ENCODE measurements at regions not wholly inside any gene's neighbourhood (a gene's known extent, or its start where the extent isn't known, plus 50 kb on each side); places are given as distances from the start of the nearest gene placed in this dataset.

DNA sequence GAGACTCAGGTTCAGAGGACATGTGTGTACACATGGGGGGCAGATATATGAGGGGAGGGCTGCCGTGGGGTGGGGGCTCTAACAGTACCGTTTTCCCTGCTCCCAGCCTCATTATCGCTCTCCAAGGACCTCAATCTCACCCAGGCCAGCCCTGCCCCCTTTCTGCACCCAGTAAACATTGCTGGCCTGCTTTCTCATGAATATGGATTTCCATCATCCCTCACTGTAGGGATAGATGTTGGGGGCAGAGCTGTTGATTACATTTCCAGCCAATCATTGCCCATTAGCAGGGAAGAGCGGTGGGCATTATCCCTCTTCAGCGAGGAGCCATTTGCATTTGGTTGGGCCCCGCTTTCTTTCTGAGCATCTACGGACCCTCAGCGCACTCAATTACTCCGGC lies 273.8 kb downstream of the RPS6KC1 start:
- ATAC-seq (replicated peaks; ENCODE audit: extremely low read depth, poor library complexity, severe bottlenecking), result no peak
- no peaks in the 10 kb centered on the region for H3K36me3 Mint-ChIP-seq (ENCODE audit: insufficient read depth)
- no peaks in the 10 kb centered on the region for H3K4me1 Mint-ChIP-seq
- H3K9me3 Mint-ChIP-seq, result no peaks in the 10 kb centered on the region
- no peak overlapping the region for H3K27ac Mint-ChIP-seq (ENCODE audit: low read depth)
- no peak for DNase-seq (ENCODE audit: low spot score in 2 of 2)
- peaks cover 31% of the 10 kb centered on the region for H3K27me3 Mint-ChIP-seq
- no peak overlapping the region for H3K4me3 Mint-ChIP-seq

GRCh38 chr1:213325482-213325881 lies 274.4 kb downstream of the RPS6KC1 start:
- ATAC-seq (replicated peaks; ENCODE audit: extremely low read depth, poor library complexity, severe bottlenecking) (no peak), DNase-seq (ENCODE audit: low spot score in 2 of 2) (no peak)
- Mint-ChIP-seq H3K27ac (ENCODE audit: low read depth) (no peak overlapping the region), H3K27me3 (peaks cover 37% of the 10 kb centered on the region), H3K36me3 (ENCODE audit: insufficient read depth) (no peaks in the 10 kb centered on the region), H3K9me3 (no peaks in the 10 kb centered on the region), H3K4me1 (no peaks in the 10 kb centered on the region), H3K4me3 (no peak overlapping the region)

GRCh38 chr1:213326281-213327016 lies 275.4 kb downstream of the RPS6KC1 start:
- no peaks in the 10 kb centered on the region for H3K4me1 Mint-ChIP-seq
- DNase-seq (ENCODE audit: low spot score in 2 of 2), result no peak
- H3K9me3 Mint-ChIP-seq, result no peaks in the 10 kb centered on the region
- no peak overlapping the region for H3K27ac Mint-ChIP-seq (ENCODE audit: low read depth)
- no peaks in the 10 kb centered on the region for H3K36me3 Mint-ChIP-seq (ENCODE audit: insufficient read depth)
- ATAC-seq (replicated peaks; ENCODE audit: extremely low read depth, poor library complexity, severe bottlenecking), result no peak
- H3K4me3 Mint-ChIP-seq, result no peak overlapping the region
- H3K27me3 Mint-ChIP-seq, result peaks cover 38% of the 10 kb centered on the region

GRCh38 chr1:213327017-213327667 lies 276.1 kb downstream of the RPS6KC1 start:
- no peaks in the 10 kb centered on the region for H3K9me3 Mint-ChIP-seq
- H3K4me1 Mint-ChIP-seq, result no peaks in the 10 kb centered on the region
- no peak overlapping the region for H3K27ac Mint-ChIP-seq (ENCODE audit: low read depth)
- DNase-seq (ENCODE audit: low spot score in 2 of 2), result no peak
- no peak overlapping the region for H3K4me3 Mint-ChIP-seq
- no peaks in the 10 kb centered on the region for H3K36me3 Mint-ChIP-seq (ENCODE audit: insufficient read depth)
- no peak for ATAC-seq (replicated peaks; ENCODE audit: extremely low read depth, poor library complexity, severe bottlenecking)
- H3K27me3 Mint-ChIP-seq, result peaks cover 38% of the 10 kb centered on the region

DNA sequence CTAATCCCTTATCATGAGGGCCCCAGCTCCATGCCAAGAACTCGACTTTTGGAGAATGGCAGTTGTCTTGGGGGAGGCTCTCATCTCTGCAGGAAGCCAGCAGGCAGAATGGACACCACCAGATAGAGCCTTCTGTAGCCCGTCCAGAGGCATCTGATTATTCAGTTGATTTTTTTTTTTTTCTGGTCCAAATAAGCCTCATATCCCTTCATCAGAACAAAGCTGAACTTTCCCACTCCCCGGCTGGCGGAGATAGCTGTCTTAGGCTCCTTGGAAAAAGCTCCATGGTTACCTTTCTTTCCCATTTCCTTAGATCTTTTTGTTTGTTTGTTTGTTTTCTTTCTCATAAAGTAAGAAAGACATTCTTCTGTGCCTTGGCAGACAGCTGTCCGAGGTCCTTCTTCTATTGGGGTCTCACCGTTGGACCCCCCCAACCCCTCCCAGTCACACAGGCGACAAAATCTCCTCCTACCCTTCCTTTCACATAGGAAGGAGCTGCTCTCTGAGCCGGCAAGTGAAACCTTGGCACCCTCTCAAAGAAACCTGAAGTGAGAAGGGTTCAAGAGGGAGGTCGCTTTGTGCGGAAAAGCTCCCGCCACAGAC lies 278.5 kb downstream of the RPS6KC1 start:
- no peaks in the 10 kb centered on the region for H3K9me3 Mint-ChIP-seq
- no peak overlapping the region for H3K27ac Mint-ChIP-seq (ENCODE audit: low read depth)
- ATAC-seq (replicated peaks; ENCODE audit: extremely low read depth, poor library complexity, severe bottlenecking), result no peak
- H3K36me3 Mint-ChIP-seq (ENCODE audit: insufficient read depth), result no peaks in the 10 kb centered on the region
- H3K4me1 Mint-ChIP-seq, result no peaks in the 10 kb centered on the region
- peaks cover 38% of the 10 kb centered on the region for H3K27me3 Mint-ChIP-seq
- no peak for DNase-seq (ENCODE audit: low spot score in 2 of 2)
- no peak overlapping the region for H3K4me3 Mint-ChIP-seq

GRCh38 chr1:213330281-213330680 lies 279.2 kb downstream of the RPS6KC1 start:
- no peak for DNase-seq (ENCODE audit: low spot score in 2 of 2)
- no peak overlapping the region for H3K27ac Mint-ChIP-seq (ENCODE audit: low read depth)
- H3K9me3 Mint-ChIP-seq, result no peaks in the 10 kb centered on the region
- H3K27me3 Mint-ChIP-seq, result peaks cover 38% of the 10 kb centered on the region
- H3K4me3 Mint-ChIP-seq, result no peak overlapping the region
- no peaks in the 10 kb centered on the region for H3K36me3 Mint-ChIP-seq (ENCODE audit: insufficient read depth)
- ATAC-seq (replicated peaks; ENCODE audit: extremely low read depth, poor library complexity, severe bottlenecking), result no peak
- no peaks in the 10 kb centered on the region for H3K4me1 Mint-ChIP-seq

DNA sequence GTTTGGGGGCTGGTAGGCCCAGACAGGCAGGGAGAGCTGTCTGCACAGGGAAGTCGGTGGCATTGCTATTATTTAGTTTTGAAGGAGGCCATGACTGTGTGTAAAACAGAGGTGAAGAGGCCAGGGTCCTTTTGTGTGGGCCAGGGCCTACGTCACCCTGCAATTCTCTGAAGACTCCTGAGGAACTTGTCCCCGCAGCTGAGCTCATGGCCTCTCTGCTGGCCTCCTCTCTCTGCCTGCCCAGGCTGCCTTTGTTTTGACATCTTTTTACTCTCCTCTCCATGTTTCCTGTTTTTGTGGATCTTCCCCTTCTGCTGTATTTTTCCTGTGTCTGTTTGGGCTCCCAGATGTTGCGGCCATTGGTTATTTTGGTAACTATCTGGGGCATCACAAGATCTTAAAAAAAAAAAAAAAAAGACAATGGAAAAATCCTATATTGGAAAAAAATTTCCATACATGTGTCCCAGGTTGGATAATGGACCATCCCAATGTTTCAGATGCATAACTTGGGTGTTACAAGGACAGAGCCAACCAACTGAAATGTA lies 280.7 kb downstream of the RPS6KC1 start:
- DNase-seq (ENCODE audit: low spot score in 2 of 2) (no peak), ATAC-seq (replicated peaks; ENCODE audit: extremely low read depth, poor library complexity, severe bottlenecking) (no peak)
- no peak overlapping the region for H3K27ac Mint-ChIP-seq (ENCODE audit: low read depth)
- H3K36me3 Mint-ChIP-seq (ENCODE audit: insufficient read depth), result no peaks in the 10 kb centered on the region
- peaks cover 28% of the 10 kb centered on the region for H3K27me3 Mint-ChIP-seq
- H3K9me3 Mint-ChIP-seq, result no peaks in the 10 kb centered on the region
- H3K4me3 Mint-ChIP-seq, result no peak overlapping the region
- H3K4me1 Mint-ChIP-seq, result no peaks in the 10 kb centered on the region

- Mint-ChIP-seq H3K36me3 (ENCODE audit: insufficient read depth) (no peaks in the 10 kb centered on the region), H3K27ac (ENCODE audit: low read depth) (no peak overlapping the region), H3K4me1 (no peaks in the 10 kb centered on the region), H3K4me3 (no peak overlapping the region), H3K9me3 (no peaks in the 10 kb centered on the region), H3K27me3 (peaks cover 20% of the 10 kb centered on the region)
- DNase-seq (ENCODE audit: low spot score in 2 of 2), result no peak
- ATAC-seq (replicated peaks; ENCODE audit: extremely low read depth, poor library complexity, severe bottlenecking), result no peak
These were observed 281.4 kb downstream of the RPS6KC1 start for GRCh38 chr1:213332491-213332890.

GRCh38 chr1:213333121-213333520 lies 282.1 kb downstream of the RPS6KC1 start:
- Mint-ChIP-seq H3K27me3 (peaks cover 20% of the 10 kb centered on the region), H3K9me3 (no peaks in the 10 kb centered on the region)
- no peak for ATAC-seq (replicated peaks; ENCODE audit: extremely low read depth, poor library complexity, severe bottlenecking)

DNA sequence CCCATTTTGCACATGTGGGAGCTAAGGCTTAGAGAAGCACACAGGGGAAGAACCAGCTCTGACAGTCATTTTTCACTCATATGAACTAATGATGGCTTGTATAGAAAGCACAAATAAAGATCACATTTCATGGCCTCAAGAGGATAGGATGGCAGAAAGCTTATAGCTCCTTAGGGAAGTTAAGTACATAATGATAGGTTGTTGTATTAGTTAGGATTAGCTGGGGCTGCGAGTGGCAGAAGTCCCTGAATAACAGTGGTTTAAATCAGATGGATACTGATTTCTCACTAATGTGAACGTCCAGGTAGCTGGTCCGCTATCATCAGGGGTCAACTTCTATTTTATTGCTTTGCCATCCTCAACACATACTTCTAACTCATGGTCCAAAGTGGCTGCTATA lies 284.0 kb downstream of the RPS6KC1 start:
- H3K36me3 Mint-ChIP-seq (ENCODE audit: insufficient read depth), result no peaks in the 10 kb centered on the region
- no peaks in the 10 kb centered on the region for H3K9me3 Mint-ChIP-seq
- ATAC-seq (replicated peaks; ENCODE audit: extremely low read depth, poor library complexity, severe bottlenecking) (no peak), DNase-seq (ENCODE audit: low spot score in 2 of 2) (no peak)
- peaks cover 5% of the 10 kb centered on the region for H3K27me3 Mint-ChIP-seq
- no peak overlapping the region for H3K27ac Mint-ChIP-seq (ENCODE audit: low read depth)
- no peaks in the 10 kb centered on the region for H3K4me1 Mint-ChIP-seq
- H3K4me3 Mint-ChIP-seq, result no peak overlapping the region

More at GRCh38 chr1:213333121-213333520, 282.1 kb downstream of the RPS6KC1 start:
- H3K4me3 Mint-ChIP-seq, result no peak overlapping the region
- DNase-seq (ENCODE audit: low spot score in 2 of 2), result no peak
- H3K4me1 Mint-ChIP-seq, result no peaks in the 10 kb centered on the region
- no peak overlapping the region for H3K27ac Mint-ChIP-seq (ENCODE audit: low read depth)
- H3K36me3 Mint-ChIP-seq (ENCODE audit: insufficient read depth), result no peaks in the 10 kb centered on the region

DNA sequence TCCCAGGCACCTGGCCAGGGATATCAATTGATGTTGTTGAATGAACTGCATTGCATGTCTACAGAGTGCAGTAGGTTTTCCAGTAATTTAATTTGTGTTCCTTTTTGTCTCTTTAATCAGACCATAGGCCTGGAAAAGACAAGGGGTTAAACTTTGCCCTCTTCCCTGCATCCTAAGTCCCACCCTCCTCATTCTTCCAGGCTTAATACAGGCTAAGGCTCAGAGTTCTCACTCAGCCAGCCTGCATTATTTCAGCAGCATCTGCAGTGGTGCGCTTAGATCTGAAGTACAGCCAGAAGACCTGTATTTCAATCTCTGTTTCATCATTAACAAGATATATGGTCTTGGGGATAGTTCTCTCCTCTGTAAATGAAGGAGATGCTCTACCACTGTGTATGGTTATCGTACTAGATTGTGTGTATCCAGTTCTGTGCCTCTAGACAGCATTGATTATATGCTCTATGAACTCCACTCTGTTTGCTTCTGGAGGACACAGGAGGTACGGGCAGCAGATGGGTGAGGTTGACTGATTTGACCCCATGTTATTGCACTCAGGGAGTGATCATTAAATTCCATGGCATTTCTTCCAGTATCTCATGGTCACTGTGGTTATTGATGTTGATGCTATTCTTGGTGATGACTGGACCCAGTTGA lies 286.1 kb downstream of the RPS6KC1 start:
- ATAC-seq (replicated peaks; ENCODE audit: extremely low read depth, poor library complexity, severe bottlenecking), result no peak
- no peaks in the 10 kb centered on the region for H3K4me1 Mint-ChIP-seq
- no peaks in the 10 kb centered on the region for H3K9me3 Mint-ChIP-seq
- H3K36me3 Mint-ChIP-seq (ENCODE audit: insufficient read depth), result no peaks in the 10 kb centered on the region
- H3K27me3 Mint-ChIP-seq, result peaks cover 12% of the 10 kb centered on the region
- H3K4me3 Mint-ChIP-seq, result no peak overlapping the region
- no peak for DNase-seq (ENCODE audit: low spot score in 2 of 2)
- no peak overlapping the region for H3K27ac Mint-ChIP-seq (ENCODE audit: low read depth)

DNA sequence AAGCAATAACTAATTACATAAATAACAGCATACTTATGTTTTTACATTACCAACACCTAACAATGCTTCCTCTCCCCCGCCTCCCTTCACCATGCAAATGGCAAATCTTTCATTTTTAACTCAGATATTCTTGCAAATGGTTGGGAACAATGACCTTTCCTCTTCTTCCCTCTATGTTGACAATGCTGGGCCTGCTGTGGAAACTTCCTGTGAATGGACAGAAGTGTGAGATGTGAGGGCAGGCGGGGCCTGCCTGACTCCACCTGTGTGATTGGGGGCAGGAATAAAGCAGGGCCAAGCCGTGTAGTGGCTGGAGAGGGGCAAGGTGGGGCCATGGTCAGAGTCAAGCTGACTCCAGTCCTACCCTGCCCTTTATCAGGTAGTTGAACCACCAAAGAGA lies 289.6 kb downstream of the RPS6KC1 start:
- no peak for ATAC-seq (replicated peaks; ENCODE audit: extremely low read depth, poor library complexity, severe bottlenecking)
- Mint-ChIP-seq H3K4me1 (no peaks in the 10 kb centered on the region), H3K9me3 (no peaks in the 10 kb centered on the region), H3K27ac (ENCODE audit: low read depth) (no peak overlapping the region), H3K36me3 (ENCODE audit: insufficient read depth) (no peaks in the 10 kb centered on the region), H3K4me3 (no peak overlapping the region), H3K27me3 (peaks cover 33% of the 10 kb centered on the region)
- no peak for DNase-seq (ENCODE audit: low spot score in 2 of 2)

Measured in central memory CD8-positive, alpha-beta T cell (primary cell).